Lower lobe of right lung (tissue), 2 donors: ENCODE measurements at regions not wholly inside any gene's neighbourhood (a gene's known extent, or its start where the extent isn't known, plus 50 kb on each side); places are given as distances from the start of the nearest gene placed in this dataset.

Experiments
- ATAC-seq, 2 donors: fragments of 200-7000 bp; cut with Tn5 transposase; one replicate each; pipeline ENCODE4 v1.9.1; 2020 to 2022; ENCODE audit warnings: mild to moderate bottlenecking in 2 of 2, moderate library complexity in 2 of 2
- DNase-seq: peaks from one replicate; pipeline ENCODE4 v3.0.0-alpha.2; 2020
- H3K27ac ChIP-seq: fragments of 200-600 bp; one replicate; pipeline ENCODE4 v1.8.0; 2022
- H3K27me3 ChIP-seq: fragments of 200-600 bp; one replicate; pipeline ENCODE4 v1.8.0; 2022; ENCODE audit warnings: low read depth
- H3K36me3 ChIP-seq: fragments of 200-600 bp; one replicate; pipeline ENCODE4 v1.8.0; 2022; ENCODE audit warnings: mild to moderate bottlenecking
- H3K4me1 ChIP-seq: fragments of 200-600 bp; one replicate; pipeline ENCODE4 v1.8.0; 2022
- H3K4me3 ChIP-seq: fragments of 200-600 bp; one replicate; pipeline ENCODE4 v1.8.0; 2022; ENCODE audit warnings: mild to moderate bottlenecking
- H3K9me3 ChIP-seq: fragments of 200-600 bp; one replicate; pipeline ENCODE4 v1.8.0; 2022
- CTCF ChIP-seq: fragments of 200-600 bp; IDR thresholded peaks from one replicate; pipeline ENCODE4 v1.8.0; 2022; ENCODE audit warnings: antibody characterized with exemption, mild to moderate bottlenecking
- intact Hi-C: fragments of 100-400 bp; cut with DNase I; formaldehyde crosslinking; loops from one replicate; pipeline ENCODE4 v1.11.0; 2022
- donor health status: DM: no; HTN: yes; CAD: no; lungs with severe emphysema.

GRCh38 chr5:38714703-38715355, 131.0 kb upstream of the OSMR start:
- ATAC-seq, result no peak
- Histone ChIP-seq H3K4me1 (no peaks in the 10 kb centered on the region), H3K27me3 (no peaks in the 10 kb centered on the region), H3K4me3 (no peak overlapping the region), H3K9me3 (no peaks in the 10 kb centered on the region), H3K27ac (no peak overlapping the region), H3K36me3 (no peaks in the 10 kb centered on the region)
- no peak for TF ChIP-seq CTCF
- intact Hi-C loops, result no loop called here
- DNase-seq, result no peak

GRCh38 chr5:38715696-38716095, 130.1 kb upstream of the OSMR start:
- H3K4me1 ChIP-seq, result no peaks in the 10 kb centered on the region
- no peak overlapping the region for H3K27ac ChIP-seq
- intact Hi-C loops, result no loop called here
- no peaks in the 10 kb centered on the region for H3K36me3 ChIP-seq
- no peaks in the 10 kb centered on the region for H3K27me3 ChIP-seq
- TF ChIP-seq CTCF, result no peak
- DNase-seq (no peak), ATAC-seq (no peak)
- H3K4me3 ChIP-seq, result no peak overlapping the region
- H3K9me3 ChIP-seq, result no peaks in the 10 kb centered on the region

DNA sequence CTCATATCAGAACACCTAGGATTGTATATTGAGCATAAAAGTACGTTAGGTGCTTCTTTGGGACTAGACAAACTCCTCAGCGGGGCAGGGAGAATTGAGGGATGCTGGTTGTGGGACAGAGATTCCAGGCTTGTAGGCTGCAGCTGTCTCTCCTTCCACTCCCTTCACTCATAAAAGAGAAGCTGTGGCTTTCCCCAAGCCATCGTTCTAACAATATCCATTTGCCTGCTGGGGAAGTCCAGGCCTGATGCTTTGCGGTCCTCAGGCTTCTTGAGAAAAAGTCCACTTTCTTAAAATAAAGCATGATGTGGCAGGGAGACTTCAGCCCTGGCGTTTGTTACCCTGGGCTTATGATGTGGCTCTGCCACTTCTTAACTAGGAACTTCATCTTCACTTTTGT, 129.3 kb upstream of the OSMR start:
- intact Hi-C loops, result no loop called here
- H3K27ac ChIP-seq, result no peak overlapping the region
- no peak for DNase-seq

GRCh38 chr5:38718771-38719391, 126.9 kb upstream of the OSMR start:
- no peak for ATAC-seq

More for the DNA sequence above, 129.3 kb upstream of the OSMR start:
- no peaks in the 10 kb centered on the region for H3K27me3 ChIP-seq
- H3K36me3 ChIP-seq, result no peaks in the 10 kb centered on the region
- no peaks in the 10 kb centered on the region for H3K9me3 ChIP-seq
- no peak for TF ChIP-seq CTCF
- H3K4me3 ChIP-seq, result no peak overlapping the region
- ATAC-seq, result no peak
- no peaks in the 10 kb centered on the region for H3K4me1 ChIP-seq

GRCh38 chr5:38719403-38719802, 126.4 kb upstream of the OSMR start:
- no peak overlapping the region for H3K27ac ChIP-seq
- H3K36me3 ChIP-seq, result no peaks in the 10 kb centered on the region
- no peaks in the 10 kb centered on the region for H3K4me1 ChIP-seq
- H3K27me3 ChIP-seq, result no peaks in the 10 kb centered on the region
- H3K9me3 ChIP-seq, result no peaks in the 10 kb centered on the region
- DNase-seq, result no peak
- ATAC-seq, result no peak
- H3K4me3 ChIP-seq, result no peak overlapping the region
- TF ChIP-seq CTCF, result no peak
- intact Hi-C loops, result no loop called here

More at GRCh38 chr5:38718771-38719391, 126.9 kb upstream of the OSMR start:
- no peak for TF ChIP-seq CTCF
- Histone ChIP-seq H3K27me3 (no peaks in the 10 kb centered on the region), H3K4me1 (no peaks in the 10 kb centered on the region), H3K27ac (no peak overlapping the region), H3K4me3 (no peak overlapping the region), H3K9me3 (no peaks in the 10 kb centered on the region), H3K36me3 (no peaks in the 10 kb centered on the region)
- intact Hi-C loops, result no loop called here
- DNase-seq, result no peak
